HEK293 (cell line): ENCODE measurements at regions not wholly inside any gene's neighbourhood (a gene's known extent, or its start where the extent isn't known, plus 50 kb on each side); places are given as distances from the start of the nearest gene placed in this dataset.
A peak's percentile ranks its signal among the peaks of the same experiment; 100 is the strongest.

ENCODE experiments used
- CTCF ChIA-PET: fragments of 350-600 bp; formaldehyde crosslinking; extraction: SDS; loops from one replicate; lab custom pipeline; 2021; ENCODE audit warnings: antibody characterized with exemption; lab: Yijun Ruan, JAX
- POLR2A ChIA-PET: fragments of 300-600 bp; formaldehyde crosslinking; extraction: SDS; loops from one replicate; lab custom pipeline; 2020; ENCODE audit warnings: antibody characterized with exemption, inconsistent platforms; lab: Yijun Ruan, JAX
- H3K27ac ChIP-seq: fragments of 200-500 bp; sonication (Bioruptor generic); 2 replicates; pipeline ENCODE4 v1.5.1; 2014; ENCODE audit warnings: low read depth, low read length, control low read depth, inconsistent platforms; ENCODE audit errors: extremely low read depth
- H3K36me3 ChIP-seq, 2 experiments: fragments of 200-500 bp in 1 of 2; sonication (Bioruptor generic) in 1 of 2; 1 replicate in 1 of 2; 2 replicates in 1 of 2; pipeline ENCODE4 v1.5.1; 2014 to 2017; ENCODE audit warnings: inconsistent platforms in 2 of 2, low read length in 2 of 2; ENCODE audit not compliant: control insufficient read depth in 2 of 2, insufficient read depth in 1 of 2
- H3K4me1 ChIP-seq: fragments of 200-500 bp; sonication (Bioruptor generic); 2 replicates; pipeline ENCODE4 v1.5.1; 2014; ENCODE audit warnings: mild to moderate bottlenecking, low read length, inconsistent platforms; ENCODE audit not compliant: control insufficient read depth, insufficient read depth
- H3K4me3 ChIP-seq: 2 replicates; pipeline ENCODE4 v1.5.1; 2011; ENCODE audit warnings: low read depth, mild to moderate bottlenecking, control low read depth, low read length, moderate library complexity
- H3K9me3 ChIP-seq: fragments of 200-500 bp; sonication (Bioruptor generic); 2 replicates; pipeline ENCODE4 v1.5.1; 2014; ENCODE audit warnings: low read depth, low read length, inconsistent platforms; ENCODE audit not compliant: control insufficient read depth, insufficient read depth
- HOXC10 ChIP-seq: sonication (generic); formaldehyde crosslinking; IDR thresholded peaks from 2 replicates; pipeline ENCODE4 v1.8.1; 2023; ENCODE audit warnings: mild to moderate bottlenecking, missing genetic modification reagents
- KLF1 ChIP-seq: fragments of 450-650 bp; formaldehyde crosslinking; IDR thresholded peaks from 2 replicates; pipeline ENCODE4 v1.5.1; 2016; ENCODE audit warnings: missing biosample characterization, missing genetic modification characterization
- ZFHX2 ChIP-seq: fragments of 450-650 bp; formaldehyde crosslinking; conservative IDR thresholded peaks from 2 replicates; pipeline ENCODE4 v1.5.1; 2016; ENCODE audit warnings: missing biosample characterization, missing genetic modification characterization
- ZNF19 ChIP-seq: fragments of 450-650 bp; formaldehyde crosslinking; IDR thresholded peaks from 2 replicates; pipeline ENCODE4; 2016; ENCODE audit warnings: missing biosample characterization, missing genetic modification characterization, low read depth
- ZNF23 ChIP-seq: fragments of 450-650 bp; formaldehyde crosslinking; IDR thresholded peaks from 2 replicates; pipeline ENCODE4 v1.5.1; 2016; ENCODE audit warnings: missing biosample characterization, missing genetic modification characterization, borderline replicate concordance
- ZNF335 ChIP-seq: fragments of 450-650 bp; formaldehyde crosslinking; conservative IDR thresholded peaks from 2 replicates; pipeline ENCODE4 v1.5.1; 2016; ENCODE audit warnings: missing biosample characterization, missing genetic modification characterization
- ZNF362 ChIP-seq: fragments of 450-650 bp; formaldehyde crosslinking; IDR thresholded peaks from 2 replicates; pipeline ENCODE4 v1.5.1; 2016; ENCODE audit warnings: missing biosample characterization, missing genetic modification characterization
- ZNF629 ChIP-seq: fragments of 450-650 bp; formaldehyde crosslinking; IDR thresholded peaks from 2 replicates; pipeline ENCODE4 v1.5.1; 2017; ENCODE audit warnings: missing biosample characterization, missing genetic modification characterization
- ZNF707 ChIP-seq: fragments of 450-650 bp; formaldehyde crosslinking; IDR thresholded peaks from 2 replicates; pipeline ENCODE4 v1.5.1; 2016; ENCODE audit warnings: missing biosample characterization, missing genetic modification characterization
- ZNF768 ChIP-seq: fragments of 450-650 bp; formaldehyde crosslinking; IDR thresholded peaks from 2 replicates; pipeline ENCODE4 v1.5.1; 2018; ENCODE audit warnings: missing biosample characterization, mild to moderate bottlenecking, missing genetic modification characterization
- ZNF792 ChIP-seq: fragments of 450-650 bp; formaldehyde crosslinking; IDR thresholded peaks from 2 replicates; pipeline ENCODE4 v1.5.1; 2016; ENCODE audit warnings: missing biosample characterization, missing genetic modification characterization

GRCh38 chr5:154627698-154628678 lies 127.2 kb upstream of the LARP1 start:
- TF ChIP-seq KLF1: 0 out of 2 replicates have a peak, but pooled peaks have one; percentile 4
- no peak for TF ChIP-seq ZNF362 (tag by site-specific recombination)
- TF ChIP-seq ZNF335 (tag by site-specific recombination): 0 out of 2 replicates have a peak, but pooled peaks have one; percentile 37
- no peaks in the 10 kb centered on the region for H3K9me3 ChIP-seq
- peaks cover 4% of the 10 kb centered on the region; the same call in 1 of the 2 replicates for H3K4me1 ChIP-seq
- no peak overlapping the region for H3K4me3 ChIP-seq
- no peaks in the 10 kb centered on the region for H3K36me3 ChIP-seq
- CTCF ChIA-PET: interaction anchor here (0.6 to 1.8 kb wide), 4 partner anchors 11 to 1674 kb away, joined by 3 to 5 read pairs (median 3); no protein-coding TSS in a partner anchor
- no peak overlapping the region for H3K27ac ChIP-seq
- POLR2A ChIA-PET: no interaction called here

GRCh38 chr5:154626876-154627557 lies 128.2 kb upstream of the LARP1 start:
- ChIA-PET CTCF (interaction anchor here (0.6 kb wide), 1 partner anchor 161 kb away, joined by 3 read pairs; no protein-coding TSS in a partner anchor), POLR2A (interaction anchor here (0.6 kb wide), 1 partner anchor 241 kb away, joined by 5 read pairs; no protein-coding TSS in a partner anchor)
- Histone ChIP-seq H3K27ac (no peak overlapping the region), H3K9me3 (no peaks in the 10 kb centered on the region), H3K4me1 (peaks cover 4% of the 10 kb centered on the region; the same call in 1 of the 2 replicates), H3K36me3 (no peaks in the 10 kb centered on the region), H3K4me3 (no peak overlapping the region)
- no peak for TF ChIP-seq ZNF707

- no peak overlapping the region for H3K4me3 ChIP-seq
- H3K27ac ChIP-seq: no peak overlapping the region
- no peaks in the 10 kb centered on the region for H3K36me3 ChIP-seq
- H3K9me3 ChIP-seq: no peaks in the 10 kb centered on the region
- TF ChIP-seq HOXC10 (CRISPR knock-in tag) (no peak), ZFHX2 (tag by site-specific recombination) (peak; percentile 35; the same call in 1 of the 2 replicates)
- H3K4me1 ChIP-seq: peaks cover 4% of the 10 kb centered on the region; the same call in 1 of the 2 replicates
- ChIA-PET CTCF (no interaction called here), POLR2A (no interaction called here)
These were observed 130.1 kb upstream of the LARP1 start for GRCh38 chr5:154625031-154625430.

GRCh38 chr5:154624341-154624740 lies 130.8 kb upstream of the LARP1 start:
- TF ChIP-seq ZNF23 (tag by site-specific recombination) (no peak), ZNF792 (tag by site-specific recombination) (no peak), ZNF19 (tag by site-specific recombination) (no peak), ZNF768 (tag by site-specific recombination) (no peak), ZNF629 (tag by site-specific recombination) (no peak)
- Histone ChIP-seq H3K9me3 (no peaks in the 10 kb centered on the region), H3K36me3 (no peaks in the 10 kb centered on the region), H3K4me3 (no peak overlapping the region), H3K4me1 (peaks cover 4% of the 10 kb centered on the region; the same call in 1 of the 2 replicates), H3K27ac (no peak overlapping the region)
- ChIA-PET CTCF (interaction anchor here (0.9 kb wide), 1 partner anchor 10 kb away, joined by 6 read pairs; no protein-coding TSS in a partner anchor), POLR2A (no interaction called here)
